Adrenal gland (tissue), 5 donors: ENCODE measurements at regions not wholly inside any gene's neighbourhood (a gene's known extent, or its start where the extent isn't known, plus 50 kb on each side); places are given as distances from the start of the nearest gene placed in this dataset.

Source experiments
- CTCF ChIP-seq, 6 experiments: fragments of 450-650 bp in 4 of 6; fragments of 200-600 bp in 2 of 6; sonication (generic) in 1 of 6; IDR thresholded peaks; 1 replicate in 5 of 6; 2 replicates in 1 of 6; pipeline versions ENCODE4 v1.5.1 to v1.8.0; 2016 to 2021; ENCODE audit warnings: antibody characterized with exemption in 6 of 6, mild to moderate bottlenecking in 2 of 6, moderate library complexity in 1 of 6
- POLR2A ChIP-seq, 2 donors: fragments of 450-650 bp; IDR thresholded peaks; one replicate each; pipeline ENCODE4 v1.6.1; 2017; ENCODE audit warnings: antibody characterized with exemption in 2 of 2, mild to moderate bottlenecking in 2 of 2, moderate library complexity in 1 of 2
- donor health status: DM: no; HTN: no; CAD: no.

- TF ChIP-seq CTCF (IDR thresholded peaks at IDR 0.05) (no peak), POLR2A (IDR thresholded peaks at IDR 0.05) (no peak)
Measured at GRCh38 chr7:138387755-138388475, 72.1 kb upstream of the TRIM24 start.
